NCI-H82 (cell line): ENCODE measurements at regions not wholly inside any gene's neighbourhood (a gene's known extent, or its start where the extent isn't known, plus 50 kb on each side); places are given as distances from the start of the nearest gene placed in this dataset.
"Not testable (repeated sequence)": the region's sequence is repeated elsewhere in the genome, so short reads cannot be mapped to it uniquely, and the experiment has no call there.

ENCODE experiments used
- DNase-seq: peaks from one replicate; lab custom pipeline; 2025; lab: John Stamatoyannopoulos, UW

DNA sequence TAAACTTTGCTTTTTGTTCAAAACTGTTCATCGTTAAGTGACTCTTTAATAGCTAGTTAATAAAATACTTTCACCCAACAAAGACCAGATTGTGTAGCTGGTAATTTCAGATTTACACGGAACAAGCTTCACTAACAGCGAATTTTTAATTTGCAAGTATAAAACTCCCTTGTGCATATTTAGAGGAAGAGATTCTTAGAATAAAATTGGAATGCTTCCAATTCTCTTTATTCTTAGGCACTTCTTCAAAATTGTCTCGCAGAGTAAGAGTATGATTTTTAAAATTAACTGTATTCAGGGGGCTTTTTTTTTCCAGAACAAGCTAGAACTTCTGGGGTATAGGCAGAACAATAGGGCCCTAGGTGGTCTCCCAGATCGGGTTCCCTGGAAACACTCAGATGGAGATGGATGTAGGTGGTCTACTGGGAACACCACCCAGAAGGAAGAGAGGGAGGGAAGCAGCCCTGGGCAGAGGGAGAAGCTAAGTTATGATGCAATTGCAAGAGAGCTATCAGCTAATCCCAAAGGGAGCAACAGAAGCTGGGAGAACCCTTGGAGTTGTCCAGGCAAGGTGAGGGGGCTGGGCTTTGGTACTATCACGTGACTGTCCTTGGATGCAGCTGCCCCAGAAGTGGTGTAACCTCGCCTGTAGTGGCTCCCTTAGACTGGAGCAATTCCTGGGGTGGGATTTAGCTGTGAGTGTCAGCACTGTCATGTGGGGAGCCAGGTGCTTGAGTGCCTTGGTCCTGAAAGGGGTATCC, 151.7 kb upstream of the ASB18 start:
- no peak for DNase-seq

DNA sequence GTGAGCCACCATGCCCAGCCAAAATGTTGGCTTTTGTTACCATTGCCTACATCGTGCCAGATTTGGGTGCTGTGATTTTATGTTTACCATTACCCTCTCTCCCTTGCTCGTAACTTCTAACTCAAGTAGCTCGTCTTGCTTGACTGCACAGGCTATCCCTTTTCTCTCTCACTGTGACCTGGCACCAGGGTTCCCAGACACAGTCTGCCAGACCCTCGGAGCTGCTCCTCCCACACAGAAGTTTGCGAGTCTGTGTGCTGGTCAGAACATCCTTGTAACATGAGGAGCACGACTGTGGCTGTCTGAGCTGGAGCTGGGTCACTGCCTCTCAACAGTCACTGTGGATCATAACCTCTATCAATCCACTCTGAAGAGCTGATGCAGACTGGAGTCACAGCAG, 152.5 kb upstream of the ACKR3 start:
- no peak for DNase-seq

DNA sequence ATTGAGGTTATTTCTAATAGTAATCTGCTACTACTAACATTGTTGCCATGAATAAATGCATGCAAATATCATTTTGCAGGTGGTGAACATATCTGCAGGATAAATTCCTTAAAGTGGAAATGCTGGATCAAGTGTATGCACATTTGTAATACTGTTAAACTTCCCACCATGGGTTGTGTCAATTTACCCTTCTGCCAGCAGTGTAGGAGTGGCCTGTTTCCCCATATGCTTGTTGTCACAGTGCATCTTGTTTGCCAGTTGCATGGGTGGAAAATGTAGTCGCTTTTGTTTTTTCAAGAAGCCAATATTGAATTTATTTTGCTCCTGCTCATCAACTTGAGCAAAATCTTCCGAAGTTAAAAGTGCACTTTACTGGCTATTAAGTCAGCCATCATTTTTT, 139.0 kb upstream of the ACKR3 start:
- DNase-seq = no peak

DNA sequence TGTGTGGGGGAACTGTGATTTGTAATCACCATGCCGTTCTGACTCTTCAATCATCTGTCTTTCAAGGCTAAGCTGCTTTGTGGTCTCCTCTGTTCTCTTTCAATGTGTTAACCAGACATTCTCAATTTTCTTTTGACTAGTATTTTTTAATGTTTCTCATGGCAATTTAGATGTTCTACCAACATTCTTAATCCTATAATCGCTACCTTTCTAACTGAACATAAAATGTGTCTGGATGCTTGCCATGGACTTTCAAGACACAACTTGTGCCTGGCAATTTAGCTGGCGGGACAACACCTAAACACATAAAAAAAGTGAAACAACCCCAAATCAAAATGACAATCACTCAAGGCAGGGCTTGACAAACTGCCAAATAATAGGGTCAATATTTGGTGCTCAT, 135.0 kb upstream of the ACKR3 start:
- DNase-seq = no peak

DNA sequence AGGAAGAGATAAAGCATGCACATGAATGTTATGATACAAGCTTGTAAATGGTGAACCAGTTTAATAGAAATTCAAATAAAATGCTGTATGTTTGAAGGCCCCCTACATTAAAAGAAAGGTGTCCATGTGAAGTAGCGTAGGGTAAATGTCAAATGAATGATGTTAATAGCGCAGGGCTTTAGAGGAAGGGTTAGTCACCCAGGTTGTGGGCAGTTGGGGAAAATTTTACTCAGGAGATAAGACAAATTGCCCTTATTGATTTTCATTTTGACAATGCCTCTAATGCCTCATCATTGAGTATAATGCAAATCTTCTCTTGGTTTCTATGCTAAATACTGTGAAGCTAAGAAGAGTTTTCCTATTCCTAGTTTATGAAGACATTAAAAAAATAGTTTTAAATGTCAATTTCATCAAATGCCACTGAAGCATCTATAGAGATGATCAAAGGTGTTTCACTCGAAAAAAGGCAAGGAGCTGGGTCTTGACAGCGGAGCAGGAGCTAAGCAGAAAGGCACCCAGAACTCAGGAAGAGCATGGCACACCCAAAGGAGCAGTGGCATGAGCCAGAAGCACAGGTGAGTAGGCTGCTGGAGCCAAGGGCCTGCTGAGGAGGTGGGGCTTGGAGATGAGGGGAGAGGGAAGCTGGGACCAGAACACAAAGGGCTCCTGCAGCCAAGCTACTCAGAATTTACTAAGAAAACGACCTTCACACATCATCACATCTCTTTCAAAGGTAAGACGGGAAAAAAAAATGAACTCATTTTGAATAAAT, 129.3 kb upstream of the ACKR3 start:
- no peak for DNase-seq

DNA sequence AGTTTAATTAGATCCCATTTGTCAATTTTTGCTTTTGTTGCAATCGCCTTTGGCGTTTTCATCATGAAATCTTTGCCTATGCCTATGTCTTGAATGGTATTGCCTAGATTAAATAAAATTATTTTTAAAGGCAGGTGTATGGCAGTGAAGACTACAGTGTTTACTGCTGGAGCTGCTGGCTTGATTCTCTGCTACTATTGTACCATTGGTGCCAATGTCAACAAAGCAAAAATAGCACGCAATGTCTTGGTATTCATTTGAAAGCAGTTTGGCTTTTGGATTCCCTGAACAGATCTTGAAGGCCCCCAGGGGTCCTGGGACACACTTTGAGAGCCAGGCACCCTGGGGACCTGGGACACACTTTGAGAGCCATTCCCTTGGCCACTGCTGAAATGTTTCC, 125.4 kb upstream of the ACKR3 start:
- no peak for DNase-seq

DNA sequence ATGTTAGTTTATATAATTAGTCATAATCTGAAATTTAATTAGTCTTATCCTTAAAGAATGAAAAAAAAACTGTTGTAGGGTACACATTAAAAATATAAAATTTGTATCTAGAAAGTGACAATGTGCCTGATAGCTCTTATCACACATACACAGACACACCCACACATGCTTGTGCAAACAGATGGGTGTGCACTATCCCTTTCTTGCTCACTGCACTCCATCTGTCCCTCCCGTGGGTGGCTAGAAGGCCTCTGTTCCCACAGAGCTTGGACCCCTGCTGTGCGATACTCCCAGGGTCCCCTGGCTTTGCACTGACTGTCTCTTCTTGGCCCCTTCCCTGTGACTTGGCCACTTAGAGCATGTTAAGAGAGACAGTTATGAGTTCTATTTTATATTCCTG, 123.9 kb upstream of the ACKR3 start:
- DNase-seq = no peak

DNA sequence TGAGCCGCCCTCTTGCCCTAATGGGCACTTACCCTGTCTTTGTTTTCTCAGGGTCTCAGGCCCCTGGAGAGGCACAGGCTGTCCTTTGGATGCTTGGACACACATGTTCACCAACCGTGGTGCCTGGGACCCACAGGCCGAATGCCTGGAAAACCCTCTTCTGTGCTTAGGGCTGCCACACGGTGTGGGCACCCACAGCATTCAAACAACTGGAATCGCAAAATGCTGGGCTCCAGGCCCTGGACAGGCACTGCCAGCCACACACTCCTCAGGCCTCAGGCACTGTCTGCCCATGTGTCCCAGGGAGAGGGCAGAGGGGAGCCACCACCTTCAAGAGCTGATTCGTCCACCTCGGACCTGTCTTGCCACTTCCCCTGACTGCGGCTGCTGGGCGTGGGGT, 123.1 kb upstream of the ACKR3 start:
- no peak for DNase-seq

DNA sequence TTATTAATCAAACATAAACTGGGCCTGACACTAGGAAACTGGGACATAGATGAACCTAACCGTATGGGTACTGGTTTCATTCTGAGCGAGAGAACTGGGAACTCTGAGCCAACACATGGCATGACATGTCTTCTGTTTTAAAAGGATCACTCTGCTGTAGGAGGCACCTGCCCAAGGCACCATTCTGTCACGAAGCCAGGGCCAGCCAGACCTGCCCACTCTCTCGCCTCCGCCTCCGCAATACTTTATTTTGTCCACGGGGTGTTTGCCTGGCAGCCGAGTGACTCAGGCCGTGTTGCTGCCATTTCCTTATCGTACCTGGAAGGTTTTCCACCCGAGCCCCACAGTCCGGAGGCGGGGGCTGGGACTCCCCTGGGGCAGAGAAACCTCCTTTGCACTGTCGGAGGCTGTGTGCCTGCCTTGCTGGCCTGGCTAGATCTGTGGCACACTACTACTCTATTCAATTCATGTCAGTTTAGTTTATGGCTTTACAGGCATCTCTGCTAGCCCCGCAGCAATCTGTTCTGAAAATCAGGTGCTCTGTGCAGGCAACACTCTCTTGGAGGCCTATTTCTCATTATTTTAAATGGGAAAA, 120.4 kb upstream of the ACKR3 start:
- DNase-seq = no peak

DNA sequence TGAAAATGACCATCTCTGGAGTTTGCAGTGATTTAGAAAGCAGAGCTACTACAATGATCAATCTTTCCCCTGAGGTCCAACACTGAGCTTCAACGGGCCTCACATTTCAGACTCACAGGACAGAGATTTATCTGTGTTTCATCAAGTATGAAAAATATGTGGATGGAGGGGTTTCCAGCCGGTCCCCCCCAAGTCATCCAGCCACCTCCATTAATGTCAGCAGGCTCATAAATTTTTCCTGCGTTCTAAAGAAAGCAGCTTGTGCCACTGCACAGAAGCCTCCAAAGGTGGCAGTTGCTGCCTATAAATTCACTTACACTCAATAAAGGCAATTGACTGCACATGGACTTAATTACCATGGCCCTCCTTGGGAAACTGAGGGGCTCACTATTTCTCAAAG, 117.4 kb upstream of the ACKR3 start:
- DNase-seq = no peak

DNA sequence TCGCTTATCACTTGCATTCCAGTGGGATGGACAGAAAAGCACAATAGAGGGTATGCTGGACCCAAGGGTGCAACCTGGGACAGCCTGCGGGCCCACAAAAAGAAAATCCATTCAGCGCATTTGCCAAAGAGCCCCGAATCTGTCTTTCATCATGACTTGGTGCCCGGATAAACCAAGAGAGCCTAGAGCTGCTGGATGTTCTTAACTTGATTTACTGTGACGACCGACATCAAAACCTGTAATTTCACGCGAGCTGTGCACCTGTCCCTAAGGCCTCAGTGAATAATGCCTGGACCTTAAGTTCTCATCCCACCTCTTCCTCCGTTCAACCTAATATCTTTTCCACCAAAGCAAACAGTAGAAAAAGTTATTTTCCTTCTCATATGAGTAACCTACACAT, 115.5 kb upstream of the ACKR3 start:
- DNase-seq = no peak

DNA sequence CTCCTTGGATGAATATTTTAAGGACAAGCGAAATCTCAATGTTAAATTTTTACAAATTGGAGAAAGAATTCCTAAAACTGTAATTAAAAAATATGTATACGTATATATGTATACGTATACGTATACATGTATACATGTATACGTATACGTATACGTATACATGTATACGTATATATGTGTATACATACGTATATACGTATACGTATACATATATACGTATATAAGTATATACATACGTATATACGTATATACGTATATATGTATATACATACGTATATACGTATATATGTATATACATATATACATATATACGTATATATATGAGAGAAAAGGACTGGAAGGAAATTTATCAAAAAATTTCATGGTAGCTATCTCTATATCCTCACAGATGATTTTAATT, 110.2 kb upstream of the ACKR3 start:
- DNase-seq = no peak

DNA sequence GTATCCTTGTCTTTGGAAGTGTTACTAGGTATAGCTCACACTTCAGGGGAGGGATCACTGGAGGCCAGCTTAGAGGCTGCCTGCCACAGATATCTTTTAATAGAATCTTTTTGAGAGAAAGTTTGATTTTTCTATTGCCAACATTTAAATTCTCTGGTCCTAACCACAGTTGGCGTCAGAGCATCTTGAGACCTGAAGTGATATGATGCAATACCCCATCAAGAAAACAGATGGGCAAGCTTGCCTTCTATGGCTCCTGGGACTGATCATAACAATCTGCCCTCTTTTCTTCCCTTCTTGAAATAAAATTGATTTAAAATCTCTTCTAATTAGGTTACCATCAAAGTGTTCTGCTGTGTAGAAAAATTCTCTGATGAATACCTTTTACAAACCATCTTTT, 105.5 kb upstream of the ACKR3 start:
- no peak for DNase-seq

DNA sequence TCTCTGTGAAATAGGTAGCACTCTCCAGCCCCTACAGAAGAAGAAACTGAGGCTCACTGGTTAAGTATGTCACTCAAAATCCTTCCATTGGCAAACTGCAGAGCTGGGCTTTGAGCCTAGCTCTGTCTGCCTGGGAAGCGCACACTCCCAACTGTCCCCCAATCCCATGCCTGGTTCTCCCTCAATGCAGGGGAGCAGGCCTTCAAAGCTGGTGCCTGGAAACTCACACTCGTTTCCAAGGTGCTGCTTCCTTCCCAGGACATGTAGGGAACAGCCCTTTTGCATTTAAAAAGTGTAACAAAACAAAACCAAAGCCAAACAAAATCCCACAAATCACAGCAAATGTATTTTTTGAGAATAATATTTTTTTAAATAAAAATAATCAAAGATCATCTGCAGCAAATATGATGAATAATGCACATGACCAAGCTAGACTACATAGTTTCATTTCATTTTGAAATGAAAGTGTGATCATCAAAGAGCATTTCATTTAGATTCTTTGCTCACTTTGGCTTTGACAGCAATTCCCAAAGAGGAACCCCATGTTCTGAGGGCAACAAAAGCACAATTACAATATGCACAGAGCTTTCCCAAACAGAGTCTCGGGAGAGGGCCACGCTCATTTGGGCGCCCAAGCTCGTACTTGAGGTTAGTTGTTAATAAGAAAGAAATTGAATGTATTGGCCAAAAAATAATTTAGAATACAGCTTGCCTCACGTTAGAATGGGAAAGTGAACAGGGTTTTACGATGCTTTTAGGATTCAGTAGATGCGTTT, 96.7 kb upstream of the ACKR3 start:
- no peak for DNase-seq

DNA sequence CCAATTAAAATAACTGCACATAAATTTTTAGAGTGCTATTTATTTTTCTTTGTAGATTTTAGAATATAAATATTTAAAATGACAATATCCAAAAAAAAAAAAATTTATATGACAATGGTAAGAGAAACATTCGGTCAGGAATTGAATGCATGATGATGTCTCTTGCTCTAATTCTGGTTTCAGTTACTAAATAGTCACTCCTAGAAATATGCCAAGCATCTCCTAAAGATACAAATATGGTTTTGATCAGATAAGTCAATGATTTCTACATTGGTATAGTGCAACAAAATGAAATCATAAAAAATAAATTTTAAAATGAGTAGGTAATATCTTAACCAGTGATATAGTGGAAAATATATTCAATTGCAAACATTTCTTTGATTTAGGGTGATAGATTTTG, 95.9 kb upstream of the ACKR3 start:
- DNase-seq = no peak

DNA sequence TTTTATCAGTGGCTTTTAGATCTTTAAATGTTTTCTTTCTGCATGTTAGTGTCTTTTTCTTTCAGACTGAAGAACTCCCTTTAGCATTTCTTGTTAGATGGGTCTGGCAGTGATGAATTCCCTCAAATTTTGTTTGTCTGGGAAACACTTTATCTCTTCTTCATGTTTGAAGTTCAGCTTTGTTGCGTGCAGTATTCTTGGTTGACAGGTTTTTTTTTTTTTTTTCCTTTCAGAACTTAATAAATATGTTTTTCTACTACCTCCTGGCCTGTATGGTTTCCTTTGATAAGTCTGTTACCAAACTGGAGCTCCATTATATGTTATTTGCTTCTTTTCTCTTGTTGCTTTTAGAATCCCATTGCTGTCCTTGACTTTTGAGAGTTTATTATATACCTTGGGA, 89.8 kb upstream of the ACKR3 start:
- no peak for DNase-seq

DNA sequence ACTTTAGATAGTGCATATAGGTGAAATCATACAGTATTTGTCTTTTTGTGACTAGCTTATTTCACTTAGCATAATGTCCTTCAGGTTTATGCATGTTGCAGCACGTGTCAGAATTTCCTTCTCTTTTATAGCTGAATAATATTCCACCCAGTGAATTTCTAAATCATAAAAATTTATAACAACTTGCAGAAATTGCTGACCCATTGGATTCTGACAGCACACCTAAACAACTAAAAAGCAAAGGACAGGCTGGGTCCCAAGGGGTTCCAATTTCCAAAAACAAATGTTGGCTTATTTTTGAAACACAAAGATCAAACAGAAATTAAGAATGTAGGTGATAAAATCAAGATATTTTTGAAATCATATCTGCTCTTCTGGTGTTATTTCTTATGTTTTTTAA, 86.5 kb upstream of the ACKR3 start:
- DNase-seq = no peak

DNA sequence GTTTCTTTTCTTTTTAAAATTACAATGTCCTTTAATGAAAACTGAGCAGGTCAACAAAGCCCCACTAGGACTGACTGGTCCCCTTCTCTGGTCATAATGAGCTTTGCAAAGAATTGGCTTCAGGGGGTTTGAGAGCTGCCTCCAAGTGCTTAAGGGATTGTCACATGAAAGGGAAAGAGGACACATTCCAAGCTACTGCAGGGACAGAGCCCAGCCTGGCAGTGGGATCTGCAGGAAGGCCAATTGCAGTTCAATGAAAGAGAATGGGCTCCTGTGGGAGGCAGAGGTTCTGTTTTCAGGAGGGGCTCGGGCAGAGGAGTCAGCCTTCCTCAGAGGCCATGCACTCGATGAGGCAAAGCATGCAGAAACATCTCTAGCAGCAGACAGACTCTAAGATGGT, 84.1 kb upstream of the ACKR3 start:
- DNase-seq = no peak

DNA sequence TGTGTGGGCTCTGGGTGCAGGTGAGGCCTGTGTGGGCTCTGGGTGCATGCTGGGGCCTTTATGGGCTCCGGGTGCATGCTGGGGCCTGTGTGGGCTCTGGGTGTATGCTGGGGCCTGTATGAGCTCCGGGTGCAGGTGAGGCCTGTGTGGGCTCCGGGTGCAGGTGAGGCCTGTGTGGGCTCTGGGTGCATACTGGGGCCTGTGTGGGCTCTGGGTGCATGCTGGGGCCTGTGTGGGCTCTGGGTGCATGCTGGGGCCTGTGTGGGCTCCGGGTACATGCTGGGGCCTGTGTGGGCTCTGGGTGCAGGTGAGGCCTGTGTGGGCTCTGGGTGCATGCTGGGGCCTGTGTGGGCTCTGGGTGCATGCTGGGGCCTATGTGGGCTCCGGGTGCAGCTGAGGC, 80.5 kb upstream of the ACKR3 start:
- not testable (repeated sequence) for DNase-seq

DNA sequence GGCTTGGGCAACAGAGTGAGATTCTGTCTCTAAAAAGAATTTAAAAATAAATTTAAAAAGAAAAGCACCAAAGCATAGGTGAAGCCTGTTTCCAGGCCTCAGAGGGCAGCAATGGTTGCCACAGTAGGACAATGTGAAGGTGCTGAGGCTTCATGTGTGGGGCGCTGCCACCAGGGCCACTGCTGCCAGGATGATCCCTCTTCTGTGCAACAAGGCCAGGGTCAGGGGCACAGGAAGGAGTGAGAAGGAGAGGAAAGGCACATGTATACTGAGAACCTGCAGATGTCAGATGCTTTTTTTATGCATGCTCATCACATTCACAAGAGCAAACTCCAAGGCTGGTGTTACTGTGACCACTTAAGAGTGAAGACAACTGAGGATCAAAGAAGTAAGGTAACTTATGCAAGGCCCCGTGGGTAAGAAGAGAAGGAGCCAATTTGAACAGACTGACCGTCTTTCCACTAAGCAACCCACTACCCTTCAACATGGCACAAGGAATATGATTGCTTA, 79.7 kb upstream of the ACKR3 start:
- DNase-seq = no peak

DNA sequence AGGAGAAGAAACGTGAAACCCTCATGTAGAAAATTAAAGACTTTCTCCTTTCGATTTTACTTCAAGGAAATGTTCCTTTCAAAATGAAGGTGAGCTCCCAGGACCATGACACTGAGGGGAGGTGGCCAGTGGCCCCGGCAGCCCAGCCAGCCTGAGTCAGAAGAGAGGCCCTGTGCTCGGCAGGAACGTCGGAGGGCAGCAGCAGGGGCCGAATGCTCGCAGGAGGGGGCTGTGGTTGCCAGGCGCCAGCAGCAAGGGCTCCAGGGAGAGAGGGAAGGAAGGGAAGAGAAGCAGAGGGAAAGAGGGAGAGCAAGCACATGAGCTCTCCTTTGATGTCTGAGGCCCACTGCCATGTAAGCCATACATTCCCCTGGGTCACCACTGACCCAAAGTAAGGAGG, 73.3 kb upstream of the ACKR3 start:
- DNase-seq = no peak

DNA sequence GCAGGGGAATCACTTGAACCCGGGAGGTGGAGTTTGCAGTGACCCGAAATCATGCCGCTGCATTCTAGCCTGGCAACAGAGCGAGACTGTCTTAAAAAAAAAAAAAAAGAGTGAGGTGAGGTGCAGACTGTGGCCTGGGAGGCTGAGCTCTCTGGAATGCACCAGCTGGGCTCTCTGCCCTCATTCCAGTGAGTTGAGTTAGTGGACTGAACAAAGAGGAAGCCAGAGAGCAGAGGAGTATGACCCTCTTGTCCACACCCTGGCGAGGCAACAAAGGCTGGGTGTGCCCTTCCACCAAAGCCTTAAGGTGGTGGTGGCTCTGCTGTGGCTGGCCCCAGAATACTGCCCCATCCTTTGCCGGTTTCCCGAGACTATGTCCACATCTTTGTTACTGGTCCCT, 71.3 kb upstream of the ACKR3 start:
- no peak for DNase-seq
